ENCODE measurements at regions not wholly inside any gene's neighbourhood (a gene's known extent, or its start where the extent isn't known, plus 50 kb on each side); places are given as distances from the start of the nearest gene placed in this dataset.

- DNase-seq (ENCODE audit: low read depth), result no peak
- no peak for TF ChIP-seq CTCF (IDR thresholded peaks at IDR 0.05; ENCODE audit: low read length, missing control alignments)
- H3K4me3 ChIP-seq (replicated peaks; ENCODE audit: low read depth, low read length), result no peak overlapping the region
These were observed 375.5 kb downstream of the TOX3 start for GRCh38 chr16:52171481-52171880.

- no peak for DNase-seq (ENCODE audit: low read depth)
- H3K4me3 ChIP-seq (replicated peaks; ENCODE audit: low read depth, low read length), result no peak overlapping the region
- no peak for TF ChIP-seq CTCF (IDR thresholded peaks at IDR 0.05; ENCODE audit: low read length, missing control alignments)
These were observed 379.6 kb downstream of the TOX3 start for GRCh38 chr16:52167328-52167727.

GRCh38 chr16:52165961-52166360 is 381.0 kb downstream of the TOX3 start:
- TF ChIP-seq CTCF (IDR thresholded peaks at IDR 0.05; ENCODE audit: low read length, missing control alignments), result no peak
- H3K4me3 ChIP-seq (replicated peaks; ENCODE audit: low read depth, low read length), result no peak overlapping the region
- DNase-seq (ENCODE audit: low read depth), result no peak

- no peak overlapping the region for H3K4me3 ChIP-seq (replicated peaks; ENCODE audit: low read depth, low read length)
- TF ChIP-seq CTCF (IDR thresholded peaks at IDR 0.05; ENCODE audit: low read length, missing control alignments), result no peak
- no peak for DNase-seq (ENCODE audit: low read depth)
These were observed 397.9 kb downstream of the TOX3 start for GRCh38 chr16:52149003-52149402.

GRCh38 chr16:52141871-52142270 is 405.1 kb downstream of the TOX3 start:
- no peak for TF ChIP-seq CTCF (IDR thresholded peaks at IDR 0.05; ENCODE audit: low read length, missing control alignments)
- DNase-seq (ENCODE audit: low read depth), result no peak
- H3K4me3 ChIP-seq (replicated peaks; ENCODE audit: low read depth, low read length), result no peak overlapping the region

GRCh38 chr16:52128361-52128760 is 418.6 kb downstream of the TOX3 start:
- TF ChIP-seq CTCF (IDR thresholded peaks at IDR 0.05; ENCODE audit: low read length, missing control alignments), result no peak
- DNase-seq (ENCODE audit: low read depth), result no peak
- H3K4me3 ChIP-seq (replicated peaks; ENCODE audit: low read depth, low read length), result no peak overlapping the region

GRCh38 chr16:52123842-52124241 is 423.1 kb downstream of the TOX3 start:
- no peak for DNase-seq (ENCODE audit: low read depth)
- TF ChIP-seq CTCF (IDR thresholded peaks at IDR 0.05; ENCODE audit: low read length, missing control alignments), result no peak
- no peak overlapping the region for H3K4me3 ChIP-seq (replicated peaks; ENCODE audit: low read depth, low read length)

All from fibroblast of pulmonary artery (primary cell).